Type B pancreatic cell (in vitro differentiated cells): ENCODE measurements at regions not wholly inside any gene's neighbourhood (a gene's known extent, or its start where the extent isn't known, plus 50 kb on each side); places are given as distances from the start of the nearest gene placed in this dataset.
"Not testable (repeated sequence)": the region's sequence is repeated elsewhere in the genome, so short reads cannot be mapped to it uniquely, and the experiment has no call there.

Source experiments
- DNase-seq: peaks from one replicate; pipeline ENCODE4 v3.0.0; 2021; ENCODE audit warnings: mixed read lengths; ENCODE audit not compliant: unreplicated experiment; ENCODE audit errors: extremely low spot score
- H3K27ac Mint-ChIP-seq: 2 replicates; pipeline ENCODE4 v1.8.0; 2021; ENCODE audit warnings: mild to moderate bottlenecking, mixed read lengths
- H3K27me3 Mint-ChIP-seq: 2 replicates; pipeline ENCODE4 v1.8.0; 2021; ENCODE audit warnings: mixed read lengths
- H3K36me3 Mint-ChIP-seq: 2 replicates; pipeline ENCODE4 v1.8.0; 2021; ENCODE audit warnings: mixed read lengths
- H3K4me1 Mint-ChIP-seq: one replicate; pipeline ENCODE4 v1.8.0; 2021; ENCODE audit warnings: mixed read lengths; ENCODE audit not compliant: unreplicated experiment
- H3K4me3 Mint-ChIP-seq: 2 replicates; pipeline ENCODE4 v1.8.0; 2021; ENCODE audit warnings: mild to moderate bottlenecking, mixed read lengths
- H3K9me3 Mint-ChIP-seq: 2 replicates; pipeline ENCODE4 v1.8.0; 2021; ENCODE audit warnings: mixed read lengths
- CTCF ChIP-seq: fragments of 200-600 bp; sonication (generic); conservative IDR thresholded peaks from 2 replicates; pipeline ENCODE4 v1.5.0; 2021; ENCODE audit warnings: antibody characterized with exemption, mild to moderate bottlenecking

- Mint-ChIP-seq H3K9me3 (peaks cover 7% of the 10 kb centered on the region), H3K27me3 (no peaks in the 10 kb centered on the region), H3K4me1 (no peaks in the 10 kb centered on the region), H3K36me3 (no peaks in the 10 kb centered on the region), H3K4me3 (no peak overlapping the region), H3K27ac (no peak overlapping the region)
- no peak for DNase-seq
- TF ChIP-seq CTCF, result no peak
Observed at GRCh38 chrX:77085372-77085771, 361.8 kb upstream of the FGF16 start.

- no peak for TF ChIP-seq CTCF
- no peak overlapping the region for H3K4me3 Mint-ChIP-seq
- no peaks in the 10 kb centered on the region for H3K9me3 Mint-ChIP-seq
- H3K27me3 Mint-ChIP-seq, result no peaks in the 10 kb centered on the region
- H3K4me1 Mint-ChIP-seq, result no peaks in the 10 kb centered on the region
- no peak for DNase-seq
- no peaks in the 10 kb centered on the region for H3K36me3 Mint-ChIP-seq
- H3K27ac Mint-ChIP-seq, result no peak overlapping the region
Observed at GRCh38 chrX:77087529-77088169, 359.5 kb upstream of the FGF16 start.

DNA sequence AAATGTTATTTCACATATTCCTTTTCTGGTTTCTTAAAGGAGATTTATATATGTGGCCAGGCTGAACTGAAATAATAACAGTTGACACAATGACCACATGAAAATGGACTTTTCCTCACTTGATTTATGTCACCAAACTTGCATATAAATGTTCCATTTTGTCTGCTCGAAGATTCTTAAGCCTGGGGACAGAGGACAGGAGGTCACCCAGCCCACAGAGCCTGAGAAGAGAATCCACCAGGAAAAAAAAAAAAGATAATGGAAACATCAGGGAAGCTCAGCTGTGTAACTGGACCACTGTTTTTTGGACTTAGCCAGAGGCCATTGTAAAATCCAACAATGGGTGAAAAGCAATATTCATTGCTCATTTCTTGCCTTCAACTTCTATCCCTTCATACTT, 359.0 kb upstream of the FGF16 start:
- no peaks in the 10 kb centered on the region for H3K36me3 Mint-ChIP-seq
- DNase-seq, result no peak
- H3K27ac Mint-ChIP-seq, result no peak overlapping the region
- no peak overlapping the region for H3K4me3 Mint-ChIP-seq
- H3K27me3 Mint-ChIP-seq, result no peaks in the 10 kb centered on the region
- H3K9me3 Mint-ChIP-seq, result no peaks in the 10 kb centered on the region
- no peak for TF ChIP-seq CTCF
- no peaks in the 10 kb centered on the region for H3K4me1 Mint-ChIP-seq

DNA sequence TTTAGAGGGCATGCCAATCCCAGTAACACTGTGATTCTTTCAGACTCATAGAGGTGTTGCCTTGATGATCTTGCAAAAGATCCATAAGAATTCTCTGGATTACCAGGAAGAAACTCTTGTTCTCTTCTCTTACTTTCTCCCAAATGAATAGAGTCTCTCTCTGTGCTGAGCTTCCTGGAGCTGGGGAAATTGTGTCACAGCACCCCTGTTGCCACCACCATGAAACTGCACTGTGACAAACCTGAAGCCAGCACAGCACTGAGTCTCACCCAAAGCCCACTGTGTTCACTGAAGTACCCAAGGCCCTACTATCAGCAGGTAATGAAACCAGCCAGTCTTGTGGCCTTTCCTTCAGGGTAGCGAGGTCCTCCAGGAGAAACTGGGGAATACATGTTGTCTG, 332.7 kb upstream of the FGF16 start:
- Mint-ChIP-seq H3K27ac (no peak overlapping the region), H3K9me3 (no peaks in the 10 kb centered on the region), H3K36me3 (no peaks in the 10 kb centered on the region), H3K4me1 (no peaks in the 10 kb centered on the region), H3K4me3 (no peak overlapping the region), H3K27me3 (no peaks in the 10 kb centered on the region)
- no peak for DNase-seq
- no peak for TF ChIP-seq CTCF

GRCh38 chrX:77118686-77119085, 328.5 kb upstream of the FGF16 start:
- Mint-ChIP-seq H3K4me3 (no peak overlapping the region), H3K36me3 (no peaks in the 10 kb centered on the region), H3K27me3 (no peaks in the 10 kb centered on the region), H3K4me1 (no peaks in the 10 kb centered on the region), H3K27ac (no peak overlapping the region), H3K9me3 (no peaks in the 10 kb centered on the region)
- no peak for DNase-seq
- TF ChIP-seq CTCF, result no peak

- DNase-seq, result no peak
- Mint-ChIP-seq H3K4me1 (no peaks in the 10 kb centered on the region), H3K9me3 (no peaks in the 10 kb centered on the region), H3K27me3 (no peaks in the 10 kb centered on the region), H3K27ac (no peak overlapping the region), H3K4me3 (no peak overlapping the region), H3K36me3 (no peaks in the 10 kb centered on the region)
- no peak for TF ChIP-seq CTCF
Observed at GRCh38 chrX:77119706-77120105, 327.5 kb upstream of the FGF16 start.

GRCh38 chrX:77123917-77124316, 323.3 kb upstream of the FGF16 start:
- not testable (repeated sequence) for H3K36me3 Mint-ChIP-seq, H3K4me3 Mint-ChIP-seq, H3K4me1 Mint-ChIP-seq, H3K9me3 Mint-ChIP-seq, DNase-seq, H3K27ac Mint-ChIP-seq, H3K27me3 Mint-ChIP-seq

DNA sequence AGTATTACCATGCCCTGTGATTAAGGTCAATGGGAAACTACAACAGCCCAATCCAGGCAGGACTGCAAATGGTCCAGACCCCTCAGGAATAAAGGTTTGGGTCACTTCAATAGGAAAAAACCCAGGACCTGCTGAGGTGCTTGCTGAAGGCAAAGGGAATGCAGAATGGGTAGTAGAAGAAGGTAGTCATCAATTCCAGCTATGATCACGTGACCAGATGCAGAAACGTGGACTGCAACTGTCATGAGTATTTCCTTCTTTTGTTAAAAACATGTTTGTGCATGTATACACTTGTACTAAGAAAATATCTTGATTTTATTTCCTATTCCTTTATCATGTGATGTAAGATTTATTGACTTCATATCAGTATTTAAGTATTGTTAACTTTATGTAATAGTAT, 319.6 kb upstream of the FGF16 start:
- not testable (repeated sequence) for H3K4me3 Mint-ChIP-seq, H3K4me1 Mint-ChIP-seq, H3K27me3 Mint-ChIP-seq

More for the DNA sequence above, 319.6 kb upstream of the FGF16 start:
- not testable (repeated sequence) for H3K27ac Mint-ChIP-seq, DNase-seq, H3K36me3 Mint-ChIP-seq, H3K9me3 Mint-ChIP-seq
